ENCODE measurements at regions not wholly inside any gene's neighbourhood (a gene's known extent, or its start where the extent isn't known, plus 50 kb on each side); places are given as distances from the start of the nearest gene placed in this dataset.

DNA sequence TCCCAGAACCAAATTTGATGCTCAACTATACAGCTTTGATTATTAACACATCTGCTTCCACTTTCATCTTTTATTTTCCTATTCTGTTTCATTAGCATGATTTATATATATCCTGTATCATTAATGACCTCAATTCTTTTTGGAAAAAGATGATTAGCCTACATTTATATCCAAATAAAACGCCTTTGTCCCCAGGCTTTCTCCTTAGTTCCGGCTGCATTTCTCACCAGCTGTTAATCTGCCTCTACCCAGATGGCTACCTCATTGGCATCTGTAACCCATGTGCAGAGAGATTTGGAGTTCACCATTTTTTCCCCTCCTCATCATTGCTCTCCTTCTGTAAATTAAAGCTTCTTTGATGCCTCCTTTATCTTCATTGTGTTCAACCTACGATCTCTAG is 336.8 kb upstream of the RGS6 start:
- H3K36me3 ChIP-seq = peaks cover 0 to 3% (median 0%) of the 10 kb centered on the region in 3 donors
- H3K9me3 ChIP-seq = peaks cover 0 to 6% (median 0%) of the 10 kb centered on the region in 3 donors
- peaks cover 0 to 47% (median 7%) of the 10 kb centered on the region in 4 donors for H3K4me1 ChIP-seq
- no peaks in the 10 kb centered on the region for H3K27me3 ChIP-seq
- DNase-seq = no peak
- TF ChIP-seq, protein P1, sequence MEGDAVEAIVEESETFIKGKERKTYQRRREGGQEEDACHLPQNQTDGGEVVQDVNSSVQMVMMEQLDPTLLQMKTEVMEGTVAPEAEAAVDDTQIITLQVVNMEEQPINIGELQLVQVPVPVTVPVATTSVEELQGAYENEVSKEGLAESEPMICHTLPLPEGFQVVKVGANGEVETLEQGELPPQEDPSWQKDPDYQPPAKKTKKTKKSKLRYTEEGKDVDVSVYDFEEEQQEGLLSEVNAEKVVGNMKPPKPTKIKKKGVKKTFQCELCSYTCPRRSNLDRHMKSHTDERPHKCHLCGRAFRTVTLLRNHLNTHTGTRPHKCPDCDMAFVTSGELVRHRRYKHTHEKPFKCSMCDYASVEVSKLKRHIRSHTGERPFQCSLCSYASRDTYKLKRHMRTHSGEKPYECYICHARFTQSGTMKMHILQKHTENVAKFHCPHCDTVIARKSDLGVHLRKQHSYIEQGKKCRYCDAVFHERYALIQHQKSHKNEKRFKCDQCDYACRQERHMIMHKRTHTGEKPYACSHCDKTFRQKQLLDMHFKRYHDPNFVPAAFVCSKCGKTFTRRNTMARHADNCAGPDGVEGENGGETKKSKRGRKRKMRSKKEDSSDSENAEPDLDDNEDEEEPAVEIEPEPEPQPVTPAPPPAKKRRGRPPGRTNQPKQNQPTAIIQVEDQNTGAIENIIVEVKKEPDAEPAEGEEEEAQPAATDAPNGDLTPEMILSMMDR (IDR thresholded peaks at IDR 0.05) = no peak
- no peak overlapping the region for H3K27ac ChIP-seq
- no peak overlapping the region for H3K4me3 ChIP-seq
- intact Hi-C loops (cut with DNase I; ENCODE audit: low total_unique reads) = no loop called here

DNA sequence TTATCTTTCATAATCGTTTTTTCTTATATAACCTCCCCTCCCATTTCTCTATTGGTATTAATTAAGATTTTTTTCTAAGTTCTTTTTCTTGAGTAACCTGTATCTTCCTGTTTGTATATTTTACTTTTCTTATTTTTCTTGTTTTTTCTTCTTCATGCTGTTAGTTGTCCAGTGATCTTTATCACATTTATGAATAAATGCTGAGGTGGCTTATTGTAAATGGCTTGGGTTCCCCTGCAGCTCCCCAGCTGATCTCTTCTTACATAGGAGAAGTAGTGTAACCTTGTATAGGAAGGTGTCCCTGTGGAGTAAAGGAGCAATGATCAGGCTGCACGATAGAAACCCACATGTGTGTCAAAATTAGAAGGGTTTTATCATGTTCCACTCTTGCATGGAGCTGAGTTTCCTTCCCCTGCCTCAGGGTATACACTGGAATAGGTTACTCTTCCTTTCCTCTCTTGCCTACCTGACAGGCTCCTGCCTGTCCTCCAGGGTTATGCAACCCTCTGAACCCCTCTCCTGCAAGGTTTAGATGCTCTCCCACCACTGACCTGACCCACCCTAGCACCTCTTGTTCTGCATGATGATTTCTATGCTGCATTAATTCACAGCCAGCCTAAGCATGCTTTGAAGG is 334.8 kb upstream of the RGS6 start:
- intact Hi-C loops (cut with DNase I; ENCODE audit: low total_unique reads) = no loop called here
- DNase-seq = no peak
- H3K4me1 ChIP-seq = peaks cover 0 to 35% (median 5%) of the 10 kb centered on the region in 4 donors
- H3K27me3 ChIP-seq = no peaks in the 10 kb centered on the region
- no peak overlapping the region for H3K27ac ChIP-seq
- H3K36me3 ChIP-seq = peaks cover 0 to 5% (median 0%) of the 10 kb centered on the region in 3 donors
- TF ChIP-seq, protein P1 (IDR thresholded peaks at IDR 0.05) = no peak
- H3K4me3 ChIP-seq = no peak overlapping the region
- H3K9me3 ChIP-seq = peaks cover 0 to 13% (median 0%) of the 10 kb centered on the region in 3 donors

DNA sequence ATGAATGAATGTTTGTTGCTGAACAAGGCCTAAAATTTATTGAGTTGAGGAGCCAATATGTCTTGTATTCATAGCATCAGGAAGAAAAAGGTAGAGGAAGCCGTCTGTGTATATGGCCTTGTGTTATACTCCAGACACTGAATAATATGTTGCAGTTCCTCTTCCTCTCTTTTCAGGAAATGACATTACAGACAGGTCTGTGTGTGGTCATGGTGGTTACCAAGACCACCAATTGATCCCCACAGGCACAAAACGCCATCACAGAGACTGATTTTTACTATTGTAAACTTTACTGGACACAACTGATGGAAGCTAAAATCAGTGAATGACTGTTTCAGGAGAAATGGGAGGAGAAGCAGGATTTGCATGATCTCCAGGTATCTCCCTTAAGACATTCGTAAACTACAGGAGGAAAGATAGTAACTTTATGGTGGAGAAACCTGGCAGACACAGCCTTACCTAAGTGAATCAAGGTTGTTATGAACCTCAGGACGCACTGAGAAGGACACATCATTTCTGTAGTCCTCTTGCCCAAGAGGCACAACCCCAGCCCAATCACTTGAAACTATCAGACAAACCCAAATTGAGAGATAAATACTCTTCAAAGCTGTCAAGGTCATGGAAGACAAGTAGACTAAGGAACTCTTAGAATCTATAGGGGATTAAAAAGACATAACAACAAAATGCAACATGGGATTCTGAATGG is 334.1 kb upstream of the RGS6 start:
- peaks cover 0 to 5% (median 0%) of the 10 kb centered on the region in 3 donors for H3K36me3 ChIP-seq
- peaks cover 0 to 13% (median 0%) of the 10 kb centered on the region in 3 donors for H3K9me3 ChIP-seq
- TF ChIP-seq, protein P1 (IDR thresholded peaks at IDR 0.05) = no peak
- no peaks in the 10 kb centered on the region for H3K27me3 ChIP-seq
- intact Hi-C loops (cut with DNase I; ENCODE audit: low total_unique reads) = no loop called here
- H3K4me3 ChIP-seq = no peak overlapping the region
- no peak overlapping the region for H3K27ac ChIP-seq
- no peak for DNase-seq
- peaks cover 0 to 31% (median 3%) of the 10 kb centered on the region in 4 donors for H3K4me1 ChIP-seq

DNA sequence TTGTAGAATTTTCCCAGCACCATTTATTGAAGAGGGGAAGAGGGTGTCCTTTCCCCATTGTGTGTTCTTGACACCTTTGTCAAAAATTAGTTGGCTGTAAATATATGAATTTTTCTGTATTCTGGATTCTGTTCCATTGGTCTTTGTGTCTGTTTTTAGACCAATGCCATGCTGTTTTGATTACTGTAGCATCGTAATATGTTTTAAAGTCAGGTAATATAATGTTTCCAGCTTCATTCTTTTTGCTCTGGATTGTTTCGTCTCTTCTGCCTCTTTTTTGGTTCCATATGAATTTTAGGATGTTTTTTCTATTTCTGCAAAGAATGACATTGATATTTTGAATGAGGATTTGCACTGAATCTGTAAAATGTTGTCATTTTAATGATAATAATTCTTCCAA is 331.9 kb upstream of the RGS6 start:
- peaks cover 0 to 5% (median 0%) of the 10 kb centered on the region in 3 donors for H3K36me3 ChIP-seq
- TF ChIP-seq, protein P1 (IDR thresholded peaks at IDR 0.05) = no peak
- DNase-seq = no peak

DNA sequence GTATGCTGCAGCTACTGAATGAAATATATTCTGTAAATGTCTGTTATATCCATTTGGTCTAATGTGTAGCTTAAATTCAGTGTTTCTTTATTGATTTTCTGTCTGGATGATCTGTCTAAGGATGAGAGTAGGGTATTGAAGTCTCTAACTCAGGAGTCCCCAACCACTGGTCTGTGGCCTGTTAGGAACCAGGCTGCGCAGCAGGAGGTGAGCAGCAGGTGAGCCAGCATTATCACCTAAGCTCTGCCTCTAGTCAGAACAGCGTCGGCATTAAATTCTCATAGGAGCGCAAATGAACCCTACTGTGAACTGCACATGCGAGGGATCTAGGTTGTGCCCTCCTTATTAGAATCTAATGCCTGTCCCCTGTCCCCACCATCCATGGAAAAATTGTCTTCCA is 329.7 kb upstream of the RGS6 start:
- Histone ChIP-seq H3K27ac (no peak overlapping the region), H3K36me3 (peaks cover 0 to 5% (median 0%) of the 10 kb centered on the region in 3 donors), H3K9me3 (peaks cover 0 to 13% (median 0%) of the 10 kb centered on the region in 3 donors), H3K4me1 (peaks cover 0 to 25% (median 18%) of the 10 kb centered on the region in 4 donors), H3K4me3 (no peak overlapping the region), H3K27me3 (no peaks in the 10 kb centered on the region)
- intact Hi-C loops (cut with DNase I; ENCODE audit: low total_unique reads) = no loop called here
- DNase-seq = no peak
- TF ChIP-seq, protein P1 (IDR thresholded peaks at IDR 0.05) = no peak

More for the DNA sequence above, 331.9 kb upstream of the RGS6 start:
- intact Hi-C loops (cut with DNase I; ENCODE audit: low total_unique reads) = no loop called here
- peaks cover 0 to 13% (median 0%) of the 10 kb centered on the region in 3 donors for H3K9me3 ChIP-seq
- H3K4me1 ChIP-seq = peaks cover 0 to 16% (median 7%) of the 10 kb centered on the region in 4 donors
- H3K27me3 ChIP-seq = no peaks in the 10 kb centered on the region
- H3K27ac ChIP-seq = no peak overlapping the region
- no peak overlapping the region for H3K4me3 ChIP-seq

All from tibial artery (tissue), 4 donors.